HepG2 (cell line): ENCODE measurements at regions not wholly inside any gene's neighbourhood (a gene's known extent, or its start where the extent isn't known, plus 50 kb on each side); places are given as distances from the start of the nearest gene placed in this dataset.

Experiments used
- KLF6 ChIP-seq: IDR thresholded peaks from 2 replicates; pipeline ENCODE4 v1.8.0; 2016; ENCODE audit warnings: missing biosample characterization, missing genetic modification reagents
- SP2 ChIP-seq: sonication (generic); formaldehyde crosslinking; IDR thresholded peaks from 2 replicates; pipeline ENCODE4 v1.5.1; 2020; ENCODE audit warnings: mild to moderate bottlenecking, missing genetic modification reagents
- ZNF101 ChIP-seq: sonication (generic); formaldehyde crosslinking; IDR thresholded peaks from 2 replicates; pipeline ENCODE4 v1.4.0; 2020; ENCODE audit warnings: mild to moderate bottlenecking, low read depth, missing genetic modification reagents, borderline replicate concordance
- ZNF709 ChIP-seq: sonication (generic); formaldehyde crosslinking; IDR thresholded peaks from 2 replicates; pipeline ENCODE4 v1.5.0; 2020; ENCODE audit warnings: mild to moderate bottlenecking, missing genetic modification reagents
- TF ChIP-seq, protein P1 (sequence below): sonication (generic); formaldehyde crosslinking; IDR thresholded peaks from 2 replicates; pipeline ENCODE4 v1.4.0; 2020; ENCODE audit warnings: missing genetic modification reagents
- TF ChIP-seq, protein P2 (sequence below): sonication (generic); formaldehyde crosslinking; IDR thresholded peaks from 2 replicates; pipeline ENCODE4 v1.4.0; 2020; ENCODE audit warnings: mild to moderate bottlenecking, missing genetic modification reagents
- TF ChIP-seq, protein P3 (sequence below): sonication (generic); formaldehyde crosslinking; IDR thresholded peaks from 2 replicates; pipeline ENCODE4 v1.8.1; 2023; ENCODE audit warnings: mild to moderate bottlenecking, missing genetic modification reagents, borderline replicate concordance
- TF ChIP-seq, protein P4 (sequence below): sonication (generic); formaldehyde crosslinking; IDR thresholded peaks from 2 replicates; pipeline ENCODE4 v1.8.0; 2022; ENCODE audit warnings: mild to moderate bottlenecking, missing genetic modification reagents; ENCODE audit not compliant: insufficient replicate concordance

DNA sequence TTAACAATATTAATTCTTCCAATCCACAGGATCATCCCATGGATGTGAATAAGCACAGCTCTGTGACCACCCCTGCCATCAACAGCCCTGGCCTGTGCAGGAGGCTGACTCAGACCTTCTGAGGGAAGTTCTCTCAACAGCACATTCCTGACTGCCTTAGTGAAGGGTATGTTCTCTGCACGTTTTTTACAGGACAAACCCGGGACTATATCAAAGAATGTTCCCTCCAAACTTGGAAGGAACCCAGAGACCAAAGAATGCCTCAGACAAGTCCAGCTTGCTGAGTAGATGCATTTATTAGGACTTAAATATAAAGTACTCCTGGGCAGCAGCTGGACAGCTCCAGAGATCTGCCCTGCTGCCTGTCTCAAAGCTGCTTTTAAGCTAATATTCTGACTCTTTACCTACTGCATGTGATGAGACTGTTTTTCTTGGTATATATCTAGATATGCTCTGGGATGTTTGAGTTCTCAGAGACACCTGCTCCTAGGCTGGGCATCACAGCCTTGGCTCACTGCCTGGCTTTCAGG lies 1127.8 kb upstream of the PRKX start (continued):
- TF ChIP-seq, protein P1, sequence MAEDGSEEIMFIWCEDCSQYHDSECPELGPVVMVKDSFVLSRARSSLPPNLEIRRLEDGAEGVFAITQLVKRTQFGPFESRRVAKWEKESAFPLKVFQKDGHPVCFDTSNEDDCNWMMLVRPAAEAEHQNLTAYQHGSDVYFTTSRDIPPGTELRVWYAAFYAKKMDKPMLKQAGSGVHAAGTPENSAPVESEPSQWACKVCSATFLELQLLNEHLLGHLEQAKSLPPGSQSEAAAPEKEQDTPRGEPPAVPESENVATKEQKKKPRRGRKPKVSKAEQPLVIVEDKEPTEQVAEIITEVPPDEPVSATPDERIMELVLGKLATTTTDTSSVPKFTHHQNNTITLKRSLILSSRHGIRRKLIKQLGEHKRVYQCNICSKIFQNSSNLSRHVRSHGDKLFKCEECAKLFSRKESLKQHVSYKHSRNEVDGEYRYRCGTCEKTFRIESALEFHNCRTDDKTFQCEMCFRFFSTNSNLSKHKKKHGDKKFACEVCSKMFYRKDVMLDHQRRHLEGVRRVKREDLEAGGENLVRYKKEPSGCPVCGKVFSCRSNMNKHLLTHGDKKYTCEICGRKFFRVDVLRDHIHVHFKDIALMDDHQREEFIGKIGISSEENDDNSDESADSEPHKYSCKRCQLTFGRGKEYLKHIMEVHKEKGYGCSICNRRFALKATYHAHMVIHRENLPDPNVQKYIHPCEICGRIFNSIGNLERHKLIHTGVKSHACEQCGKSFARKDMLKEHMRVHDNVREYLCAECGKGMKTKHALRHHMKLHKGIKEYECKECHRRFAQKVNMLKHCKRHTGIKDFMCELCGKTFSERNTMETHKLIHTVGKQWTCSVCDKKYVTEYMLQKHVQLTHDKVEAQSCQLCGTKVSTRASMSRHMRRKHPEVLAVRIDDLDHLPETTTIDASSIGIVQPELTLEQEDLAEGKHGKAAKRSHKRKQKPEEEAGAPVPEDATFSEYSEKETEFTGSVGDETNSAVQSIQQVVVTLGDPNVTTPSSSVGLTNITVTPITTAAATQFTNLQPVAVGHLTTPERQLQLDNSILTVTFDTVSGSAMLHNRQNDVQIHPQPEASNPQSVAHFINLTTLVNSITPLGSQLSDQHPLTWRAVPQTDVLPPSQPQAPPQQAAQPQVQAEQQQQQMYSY (CRISPR knock-in tag), result no peak
- TF ChIP-seq, protein P2, sequence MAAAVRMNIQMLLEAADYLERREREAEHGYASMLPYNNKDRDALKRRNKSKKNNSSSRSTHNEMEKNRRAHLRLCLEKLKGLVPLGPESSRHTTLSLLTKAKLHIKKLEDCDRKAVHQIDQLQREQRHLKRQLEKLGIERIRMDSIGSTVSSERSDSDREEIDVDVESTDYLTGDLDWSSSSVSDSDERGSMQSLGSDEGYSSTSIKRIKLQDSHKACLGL (CRISPR knock-in tag), result no peak
- TF ChIP-seq ZNF101 (CRISPR knock-in tag) (no peak), ZNF709 (CRISPR knock-in tag) (no peak), KLF6 (CRISPR knock-in tag) (no peak), SP2 (CRISPR knock-in tag) (no peak)
- TF ChIP-seq, protein P3, sequence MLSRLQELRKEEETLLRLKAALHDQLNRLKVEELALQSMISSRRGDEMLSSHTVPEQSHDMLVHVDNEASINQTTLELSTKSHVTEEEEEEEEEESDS, result no peak
- TF ChIP-seq, protein P4, sequence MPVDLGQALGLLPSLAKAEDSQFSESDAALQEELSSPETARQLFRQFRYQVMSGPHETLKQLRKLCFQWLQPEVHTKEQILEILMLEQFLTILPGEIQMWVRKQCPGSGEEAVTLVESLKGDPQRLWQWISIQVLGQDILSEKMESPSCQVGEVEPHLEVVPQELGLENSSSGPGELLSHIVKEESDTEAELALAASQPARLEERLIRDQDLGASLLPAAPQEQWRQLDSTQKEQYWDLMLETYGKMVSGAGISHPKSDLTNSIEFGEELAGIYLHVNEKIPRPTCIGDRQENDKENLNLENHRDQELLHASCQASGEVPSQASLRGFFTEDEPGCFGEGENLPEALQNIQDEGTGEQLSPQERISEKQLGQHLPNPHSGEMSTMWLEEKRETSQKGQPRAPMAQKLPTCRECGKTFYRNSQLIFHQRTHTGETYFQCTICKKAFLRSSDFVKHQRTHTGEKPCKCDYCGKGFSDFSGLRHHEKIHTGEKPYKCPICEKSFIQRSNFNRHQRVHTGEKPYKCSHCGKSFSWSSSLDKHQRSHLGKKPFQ (CRISPR knock-in tag), result no peak
